ENCODE measurements at regions not wholly inside any gene's neighbourhood (a gene's known extent, or its start where the extent isn't known, plus 50 kb on each side); places are given as distances from the start of the nearest gene placed in this dataset.
A peak's percentile ranks its signal among the peaks of the same experiment; 100 is the strongest.
"Not testable (repeated sequence)": the region's sequence is repeated elsewhere in the genome, so short reads cannot be mapped to it uniquely, and the experiment has no call there.

DNA sequence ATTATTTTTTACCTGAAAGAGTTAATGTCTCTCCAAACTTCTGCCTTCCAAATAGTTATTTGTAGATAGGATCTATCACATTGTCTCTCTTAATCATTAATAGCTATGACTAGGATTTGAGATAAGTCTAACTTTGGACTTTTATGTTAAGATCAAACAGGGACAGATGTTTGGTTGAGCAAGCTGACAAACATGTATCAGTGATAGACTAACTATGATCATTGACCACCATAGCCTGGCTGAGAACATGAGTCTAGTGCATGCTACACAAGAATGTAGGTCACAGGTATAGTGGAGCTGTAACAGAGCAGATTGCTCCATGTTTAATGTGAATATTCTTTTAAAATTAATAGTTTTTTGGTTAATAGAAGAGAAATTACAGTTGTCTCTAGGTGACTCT is 52.0 kb downstream of the SYT15B start:
- DNase-seq (ENCODE audit: low read depth): not testable (repeated sequence)

DNA sequence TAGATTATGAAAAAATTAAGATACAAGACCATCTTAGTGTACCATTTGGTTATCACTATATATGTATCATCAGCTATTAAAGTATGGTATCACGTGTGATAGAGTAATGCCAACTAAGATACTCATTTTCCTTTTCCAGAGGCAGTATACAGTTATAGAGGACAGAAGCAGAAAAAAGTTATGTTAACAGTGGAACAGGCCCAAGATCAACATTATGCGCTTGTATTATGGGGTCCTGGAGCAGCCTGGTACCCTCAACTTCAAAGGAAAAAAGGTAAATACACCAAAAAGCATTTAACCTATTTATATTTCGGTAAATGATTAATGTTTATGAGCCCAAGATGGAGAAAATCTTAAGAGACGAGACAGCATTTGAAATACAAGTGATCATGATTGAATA is 52.9 kb downstream of the SYT15B start:
- H3K4me3 ChIP-seq (ENCODE audit: low read depth, low read length); DNase-seq (ENCODE audit: low read depth): not testable (repeated sequence)

More for the DNA sequence above, 52.0 kb downstream of the SYT15B start:
- not testable (repeated sequence) for H3K4me3 ChIP-seq (ENCODE audit: low read depth, low read length)

DNA sequence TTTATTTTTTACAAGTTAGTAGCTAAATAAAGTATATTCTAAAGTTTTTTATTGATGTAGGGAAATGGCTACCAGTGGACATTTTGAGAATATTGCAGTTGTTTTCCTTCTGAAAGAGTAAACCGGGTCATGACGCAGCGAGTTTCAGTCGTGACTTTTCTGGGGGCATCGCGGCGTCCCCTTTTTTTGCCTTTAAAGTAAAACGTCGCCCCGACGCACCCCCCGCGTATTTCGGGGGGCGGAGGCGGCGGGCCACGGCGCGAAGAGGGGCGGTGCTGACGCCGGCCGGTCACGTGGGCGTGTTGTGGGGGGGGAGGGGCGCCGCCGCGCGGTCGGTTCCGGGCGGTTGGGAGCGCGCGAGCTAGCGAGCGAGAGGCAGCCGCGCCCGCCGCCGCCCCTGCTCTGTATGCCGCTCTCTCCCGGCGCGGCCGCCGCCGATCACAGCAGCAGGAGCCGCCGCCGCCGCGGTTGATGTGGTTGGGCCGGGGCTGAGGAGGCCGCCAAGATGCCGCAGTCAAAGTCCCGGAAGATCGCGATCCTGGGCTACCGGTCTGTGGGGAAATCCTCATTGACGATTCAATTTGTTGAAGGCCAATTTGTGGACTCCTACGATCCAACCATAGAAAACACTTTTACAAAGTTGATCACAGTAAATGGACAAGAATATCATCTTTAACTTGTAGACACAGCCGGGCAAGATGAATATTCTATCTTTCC is 57.5 kb downstream of the SYT15B start:
- not testable (repeated sequence) for DNase-seq (ENCODE audit: low read depth)
- H3K4me3 ChIP-seq (ENCODE audit: low read depth, low read length): peak overlapping the region; percentile 53

GRCh38 chr10:47701285-47701684 is 62.1 kb downstream of the SYT15B start:
- not testable (repeated sequence) for H3K4me3 ChIP-seq (ENCODE audit: low read depth, low read length); DNase-seq (ENCODE audit: low read depth)

GRCh38 chr10:47699854-47700253 is 63.5 kb downstream of the SYT15B start:
- not testable (repeated sequence) for H3K4me3 ChIP-seq (ENCODE audit: low read depth, low read length); DNase-seq (ENCODE audit: low read depth)

- not testable (repeated sequence) for DNase-seq (ENCODE audit: low read depth); H3K4me3 ChIP-seq (ENCODE audit: low read depth, low read length)
Observed at GRCh38 chr10:47696170-47696569, 67.2 kb downstream of the SYT15B start.

GRCh38 chr10:47695149-47695548 is 68.2 kb downstream of the SYT15B start:
- not testable (repeated sequence) for H3K4me3 ChIP-seq (ENCODE audit: low read depth, low read length)

DNA sequence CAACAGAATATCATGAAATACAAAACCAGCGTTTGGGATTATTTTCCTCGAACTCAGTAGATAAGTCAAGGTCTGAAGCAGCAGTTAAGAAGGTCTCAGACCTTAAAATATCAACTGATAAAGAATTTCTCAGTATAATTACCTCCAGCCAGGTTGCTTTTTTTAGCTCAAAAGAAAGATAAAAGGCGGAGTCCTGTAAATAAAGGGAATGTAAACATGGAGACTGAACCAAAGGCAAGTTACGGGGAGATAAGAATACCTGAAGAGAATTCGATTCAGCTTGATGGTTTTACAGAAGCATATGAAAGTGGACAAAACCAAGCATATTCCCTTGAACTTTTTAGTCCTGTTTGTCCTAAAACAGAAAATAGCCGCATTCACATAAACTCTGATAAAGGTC is 73.1 kb downstream of the SYT15B start:
- not testable (repeated sequence) for H3K4me3 ChIP-seq (ENCODE audit: low read depth, low read length); DNase-seq (ENCODE audit: low read depth)

More at GRCh38 chr10:47695149-47695548, 68.2 kb downstream of the SYT15B start:
- not testable (repeated sequence) for DNase-seq (ENCODE audit: low read depth)

DNA sequence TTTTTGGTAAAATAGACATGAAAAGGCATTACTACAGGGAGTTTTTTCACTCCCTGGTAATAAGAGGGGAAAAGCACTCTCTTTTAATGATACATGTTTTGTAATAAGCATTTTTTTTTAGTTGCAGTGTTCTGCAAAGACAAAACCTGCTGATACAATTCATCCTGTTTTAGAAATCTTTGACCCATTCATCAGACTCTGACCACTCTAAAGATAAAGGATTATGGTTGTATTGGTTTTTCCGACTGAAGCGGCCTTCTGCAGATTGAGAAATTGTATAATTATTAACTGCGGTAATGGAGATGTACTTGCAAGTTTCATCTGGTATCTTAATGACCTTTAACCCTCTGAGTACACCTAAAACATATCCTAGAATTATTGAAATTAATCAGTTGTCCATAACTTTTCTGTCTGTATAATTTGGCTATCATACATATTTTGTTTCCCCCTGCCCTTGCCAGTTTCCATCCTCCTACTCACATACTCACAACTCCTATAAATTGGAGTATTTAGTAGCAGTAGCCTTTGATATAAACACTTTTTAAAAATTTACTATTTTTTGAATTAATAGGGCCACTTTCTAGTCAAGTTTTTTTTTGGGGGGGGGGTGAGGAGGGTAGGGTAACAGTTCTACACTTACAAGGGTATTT is 79.4 kb downstream of the SYT15B start:
- H3K4me3 ChIP-seq (ENCODE audit: low read depth, low read length); DNase-seq (ENCODE audit: low read depth): not testable (repeated sequence)

- not testable (repeated sequence) for DNase-seq (ENCODE audit: low read depth); H3K4me3 ChIP-seq (ENCODE audit: low read depth, low read length)
Observed at GRCh38 chr10:47681638-47681990, 81.8 kb downstream of the SYT15B start.

DNA sequence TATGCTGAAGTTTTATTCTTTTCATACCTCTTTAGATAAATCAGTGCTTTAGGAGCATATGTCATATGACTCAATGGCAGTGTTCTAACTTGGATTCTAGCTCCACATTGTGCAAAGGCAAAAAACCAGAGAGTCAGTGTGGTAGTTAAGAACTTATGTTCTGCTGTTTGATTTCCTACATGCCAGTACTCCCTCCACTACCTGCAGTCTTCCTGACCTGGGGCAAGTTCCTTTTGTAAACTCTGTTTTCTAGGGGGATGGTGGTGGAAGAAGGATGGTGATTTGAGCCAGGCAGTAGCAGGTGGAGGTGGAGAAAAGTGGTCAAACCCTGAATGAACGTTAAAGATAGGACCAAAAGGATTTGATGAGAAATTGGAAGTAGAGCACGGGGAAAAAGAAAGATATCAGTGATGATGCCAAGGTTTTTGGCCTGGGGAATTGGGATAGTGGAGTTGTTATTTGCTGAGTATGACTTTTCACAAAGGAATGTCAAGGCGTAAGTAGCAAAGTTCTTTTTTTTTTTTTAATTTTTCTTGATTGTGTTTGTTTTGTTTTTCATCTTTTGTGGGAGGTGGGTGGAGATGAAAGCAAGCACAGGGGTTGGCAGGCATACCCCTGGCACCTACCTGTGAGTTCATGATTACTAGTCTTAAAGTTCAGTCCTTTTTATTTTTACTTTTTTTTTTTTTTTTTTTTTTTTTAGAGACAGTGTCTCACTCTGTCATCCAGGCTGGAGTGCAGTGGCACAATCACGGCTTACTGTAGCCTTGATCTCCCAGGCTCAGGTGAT is 82.3 kb downstream of the SYT15B start:
- H3K4me3 ChIP-seq (ENCODE audit: low read depth, low read length); DNase-seq (ENCODE audit: low read depth): not testable (repeated sequence)

DNA sequence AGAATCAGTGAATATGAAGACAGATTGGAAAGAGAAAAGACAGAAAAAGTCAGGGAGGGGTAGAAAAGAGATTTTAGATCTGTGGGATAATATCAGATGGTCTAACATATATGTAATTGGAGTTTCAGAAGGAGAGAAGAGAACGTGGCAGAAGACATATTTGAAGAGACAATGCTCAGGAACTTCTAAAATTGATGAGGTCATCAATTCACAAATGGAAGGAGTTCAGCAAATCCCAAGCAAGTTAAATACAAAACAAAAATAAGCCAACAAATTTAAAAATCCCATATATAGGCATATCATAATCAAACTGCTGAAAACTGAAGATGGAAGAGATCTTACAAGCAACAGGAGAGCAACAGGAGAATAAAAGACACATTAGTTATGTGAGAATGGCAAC is 87.3 kb downstream of the SYT15B start:
- H3K4me3 ChIP-seq (ENCODE audit: low read depth, low read length); DNase-seq (ENCODE audit: low read depth): not testable (repeated sequence)

- DNase-seq (ENCODE audit: low read depth); H3K4me3 ChIP-seq (ENCODE audit: low read depth, low read length): not testable (repeated sequence)
Observed at GRCh38 chr10:47675577-47675976, 87.8 kb downstream of the SYT15B start.

- not testable (repeated sequence) for H3K4me3 ChIP-seq (ENCODE audit: low read depth, low read length); DNase-seq (ENCODE audit: low read depth)
Observed at GRCh38 chr10:47673128-47673527, 90.3 kb downstream of the SYT15B start.

DNA sequence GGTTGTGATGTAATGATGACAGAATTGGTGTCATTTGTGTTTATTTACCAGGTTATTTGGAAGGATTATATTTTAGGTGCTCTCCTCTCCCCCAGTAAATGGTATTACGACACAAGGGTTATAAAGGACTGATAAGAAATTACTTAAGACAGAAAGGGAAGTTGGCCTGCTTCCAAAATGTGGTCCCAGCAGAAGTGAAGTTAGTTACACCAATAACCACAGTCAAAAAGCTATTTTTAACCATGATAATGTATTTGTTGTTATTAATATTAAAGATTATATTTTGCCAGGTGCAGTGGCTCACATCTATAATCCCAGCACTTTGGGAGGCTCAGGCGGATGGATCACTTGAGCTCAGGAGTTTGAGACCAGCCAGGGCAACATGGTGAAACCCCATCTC is 92.5 kb downstream of the SYT15B start:
- H3K4me3 ChIP-seq (ENCODE audit: low read depth, low read length); DNase-seq (ENCODE audit: low read depth): not testable (repeated sequence)

DNA sequence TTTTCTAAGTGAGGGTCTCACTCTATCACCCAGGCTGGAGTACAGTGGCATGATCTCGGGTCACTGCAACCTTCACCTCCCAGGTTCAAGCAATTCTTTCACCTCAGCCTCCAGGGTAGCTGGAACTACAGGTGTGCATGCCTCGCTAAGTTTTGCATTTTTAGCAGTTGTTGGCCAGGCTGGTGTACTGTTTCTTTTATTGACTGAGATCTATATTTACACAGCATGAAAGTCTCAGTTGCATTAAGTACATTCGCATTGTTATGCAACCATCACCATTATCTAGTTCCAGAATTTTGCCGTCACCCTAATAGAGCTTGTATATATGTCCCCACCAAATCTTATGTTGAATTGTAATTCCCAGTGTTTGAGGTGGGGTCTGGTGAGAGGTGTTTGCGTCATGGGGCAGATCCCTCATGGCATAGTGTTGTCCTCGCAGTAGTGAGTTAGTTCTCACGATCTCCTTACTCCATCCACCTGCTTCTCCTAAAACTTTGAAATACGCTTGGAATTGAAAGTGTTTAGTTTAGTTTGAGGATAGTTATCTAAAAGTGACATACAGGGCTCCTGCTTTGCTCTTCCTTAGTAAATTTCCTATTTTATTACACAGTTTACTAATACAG is 101.3 kb downstream of the SYT15B start:
- not testable (repeated sequence) for DNase-seq (ENCODE audit: low read depth); H3K4me3 ChIP-seq (ENCODE audit: low read depth, low read length)

GRCh38 chr10:47656732-47657131 is 106.7 kb downstream of the SYT15B start:
- not testable (repeated sequence) for DNase-seq (ENCODE audit: low read depth); H3K4me3 ChIP-seq (ENCODE audit: low read depth, low read length)

DNA sequence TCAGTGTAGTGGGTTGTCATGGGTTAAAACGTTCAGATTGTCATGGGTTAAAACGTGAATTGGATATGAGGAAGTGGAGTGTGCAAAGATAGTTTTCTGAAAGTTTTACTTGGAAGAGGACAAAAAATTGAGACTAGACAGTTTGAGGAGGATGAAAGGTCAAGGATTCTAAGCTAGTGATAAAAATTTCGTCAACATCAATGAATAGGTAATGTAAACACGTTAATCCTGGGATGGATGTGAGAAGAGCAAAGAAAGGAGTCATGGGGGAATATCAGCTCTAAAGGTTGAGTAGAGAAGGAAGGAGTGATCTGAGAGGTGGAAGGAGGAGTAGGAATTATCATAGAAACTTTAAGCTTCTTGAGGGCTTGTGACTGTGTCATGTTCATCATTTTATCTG is 109.2 kb downstream of the SYT15B start:
- DNase-seq (ENCODE audit: low read depth); H3K4me3 ChIP-seq (ENCODE audit: low read depth, low read length): not testable (repeated sequence)

- not testable (repeated sequence) for DNase-seq (ENCODE audit: low read depth); H3K4me3 ChIP-seq (ENCODE audit: low read depth, low read length)
Observed at GRCh38 chr10:47648594-47648993, 114.8 kb downstream of the SYT15B start.

All from epithelial cell of proximal tubule (primary cell).